ENCODE measurements at regions not wholly inside any gene's neighbourhood (a gene's known extent, or its start where the extent isn't known, plus 50 kb on each side); places are given as distances from the start of the nearest gene placed in this dataset.
"Not testable (repeated sequence)": the region's sequence is repeated elsewhere in the genome, so short reads cannot be mapped to it uniquely, and the experiment has no call there.

- DNase-seq, result no peak
Measured at GRCh38 chr15:96135166-96136093, 195.1 kb upstream of the NR2F2 start.

- DNase-seq, result no peak
Measured at GRCh38 chr15:96138985-96139384, 191.5 kb upstream of the NR2F2 start.

GRCh38 chr15:96142498-96142897 is 188.0 kb upstream of the NR2F2 start:
- no peak for DNase-seq

GRCh38 chr15:96144734-96145133 is 185.8 kb upstream of the NR2F2 start:
- DNase-seq, result no peak

GRCh38 chr15:96146726-96147125 is 183.8 kb upstream of the NR2F2 start:
- no peak for DNase-seq

GRCh38 chr15:96147267-96147666 is 183.2 kb upstream of the NR2F2 start:
- no peak for DNase-seq

GRCh38 chr15:96150254-96150653 is 180.2 kb upstream of the NR2F2 start:
- no peak for DNase-seq

GRCh38 chr15:96151749-96152148 is 178.8 kb upstream of the NR2F2 start:
- DNase-seq, result not testable (repeated sequence)

- DNase-seq, result no peak
Measured at GRCh38 chr15:96153929-96154328, 176.6 kb upstream of the NR2F2 start.

- no peak for DNase-seq
Measured at GRCh38 chr15:96158938-96159337, 171.6 kb upstream of the NR2F2 start.

GRCh38 chr15:96160269-96160668 is 170.2 kb upstream of the NR2F2 start:
- no peak for DNase-seq

- DNase-seq, result no peak
Measured at GRCh38 chr15:96160800-96161199, 169.7 kb upstream of the NR2F2 start.

- no peak for DNase-seq
Measured at GRCh38 chr15:96162322-96162721, 168.2 kb upstream of the NR2F2 start.

GRCh38 chr15:96165081-96165480 is 165.4 kb upstream of the NR2F2 start:
- DNase-seq, result no peak

GRCh38 chr15:96165775-96166174 is 164.7 kb upstream of the NR2F2 start:
- DNase-seq, result no peak

GRCh38 chr15:96166223-96167200 is 164.0 kb upstream of the NR2F2 start:
- DNase-seq, result no peak

GRCh38 chr15:96170616-96170978 is 159.9 kb upstream of the NR2F2 start:
- not testable (repeated sequence) for DNase-seq

GRCh38 chr15:96170979-96171739 is 159.3 kb upstream of the NR2F2 start:
- no peak for DNase-seq

GRCh38 chr15:96171853-96172296 is 158.6 kb upstream of the NR2F2 start:
- DNase-seq, result no peak

- DNase-seq, result no peak
Measured at GRCh38 chr15:96172417-96172816, 158.1 kb upstream of the NR2F2 start.

GRCh38 chr15:96176831-96177230 is 153.7 kb upstream of the NR2F2 start:
- no peak for DNase-seq

- no peak for DNase-seq
Measured at GRCh38 chr15:96177279-96177678, 153.2 kb upstream of the NR2F2 start.

Data from T-helper 9 cell (primary cell).